PC-9 (cell line): ENCODE measurements at regions not wholly inside any gene's neighbourhood (a gene's known extent, or its start where the extent isn't known, plus 50 kb on each side); places are given as distances from the start of the nearest gene placed in this dataset.

ENCODE experiments used
- BruUV-seq: library from RNA; stranded (reverse); fragments of 400-500 nt; replicated peaks from 2 replicates; lab custom pipeline; 2021; lab: Mats Ljungman, UMichigan
- CTCF ChIA-PET: fragments of 300-600 bp; sonication (Branson Sonifier 250); formaldehyde crosslinking; loops from one replicate; lab custom pipeline; 2022; ENCODE audit warnings: antibody characterized with exemption; lab: Charles Lee
- POLR2A ChIA-PET: fragments of 300-600 bp; sonication (Branson Sonifier 250); formaldehyde crosslinking; loops from one replicate; lab custom pipeline; 2022; ENCODE audit warnings: antibody characterized with exemption; ENCODE audit not compliant: unreplicated experiment; lab: Charles Lee
- DNase-seq, 2 experiments: peaks; one replicate each; pipeline versions ENCODE4 v3.0.0 to v3.0.0-alpha.2; 2015 to 2022; ENCODE audit warnings: mixed read lengths in 1 of 2
- H2AFZ ChIP-seq: fragments of 200-600 bp; sonication (generic); 2 replicates; pipeline ENCODE4 v1.8.1; 2017; ENCODE audit warnings: antibody characterized with exemption
- H3F3A ChIP-seq: fragments of 200-600 bp; sonication (generic); 2 replicates; pipeline ENCODE4 v1.8.1; 2017; ENCODE audit warnings: antibody characterized with exemption, mild to moderate bottlenecking, low read depth; ENCODE audit not compliant: insufficient read depth
- H3K27ac ChIP-seq: fragments of 200-600 bp; sonication (generic); 2 replicates; pipeline ENCODE4 v1.6.1; 2016; ENCODE audit warnings: mixed run types
- H3K27me3 ChIP-seq: fragments of 200-600 bp; sonication (generic); 2 replicates; pipeline ENCODE4 v1.6.1; 2016; ENCODE audit warnings: low read depth, mixed run types; ENCODE audit not compliant: insufficient read depth
- H3K36me3 ChIP-seq: fragments of 200-600 bp; sonication (generic); 2 replicates; pipeline ENCODE4 v1.6.1; 2016; ENCODE audit warnings: low read depth, mixed run types
- H3K4me1 ChIP-seq: fragments of 200-600 bp; sonication (generic); replicated peaks from 2 replicates; pipeline ENCODE4 v1.6.1; 2016; ENCODE audit warnings: mixed run types; ENCODE audit not compliant: insufficient read depth
- H3K4me2 ChIP-seq: fragments of 200-600 bp; sonication (generic); 2 replicates; pipeline ENCODE4 v1.6.1; 2017; ENCODE audit warnings: mixed run types
- H3K4me3 ChIP-seq: fragments of 200-600 bp; sonication (generic); 2 replicates; pipeline ENCODE4 v1.6.1; 2016; ENCODE audit warnings: mixed run types
- H3K79me2 ChIP-seq: fragments of 200-600 bp; sonication (generic); 2 replicates; pipeline ENCODE4 v1.6.1; 2017; ENCODE audit warnings: low read depth, mixed run types
- H3K9me2 ChIP-seq: fragments of 200-600 bp; sonication (generic); 2 replicates; pipeline ENCODE4 v1.8.1; 2017; ENCODE audit warnings: mild to moderate bottlenecking; ENCODE audit not compliant: insufficient read depth
- H3K9me3 ChIP-seq: fragments of 200-600 bp; sonication (generic); 2 replicates; pipeline ENCODE4 v1.8.1; 2016; ENCODE audit warnings: low read depth; ENCODE audit not compliant: insufficient read depth
- H4K20me1 ChIP-seq: fragments of 200-600 bp; sonication (generic); 2 replicates; pipeline ENCODE4 v1.8.1; 2017; ENCODE audit not compliant: insufficient read depth
- EZH2 ChIP-seq: fragments of 200-600 bp; sonication (generic); IDR thresholded peaks from 2 replicates; pipeline ENCODE4 v1.8.0; 2017; ENCODE audit warnings: antibody characterized with exemption, low read depth
- intact Hi-C: fragments of 100-400 bp; cut with micrococcal nuclease; formaldehyde crosslinking; loops from one replicate; pipeline ENCODE4 v1.10.0; 2022; ENCODE audit not compliant: unreplicated experiment
- TF ChIP-seq, protein P1 (sequence below): fragments of 200-600 bp; sonication (generic); conservative IDR thresholded peaks from 2 replicates; pipeline ENCODE4 v1.6.1; 2017; ENCODE audit warnings: mixed run types, antibody characterized with exemption, mild to moderate bottlenecking, moderate library complexity

DNA sequence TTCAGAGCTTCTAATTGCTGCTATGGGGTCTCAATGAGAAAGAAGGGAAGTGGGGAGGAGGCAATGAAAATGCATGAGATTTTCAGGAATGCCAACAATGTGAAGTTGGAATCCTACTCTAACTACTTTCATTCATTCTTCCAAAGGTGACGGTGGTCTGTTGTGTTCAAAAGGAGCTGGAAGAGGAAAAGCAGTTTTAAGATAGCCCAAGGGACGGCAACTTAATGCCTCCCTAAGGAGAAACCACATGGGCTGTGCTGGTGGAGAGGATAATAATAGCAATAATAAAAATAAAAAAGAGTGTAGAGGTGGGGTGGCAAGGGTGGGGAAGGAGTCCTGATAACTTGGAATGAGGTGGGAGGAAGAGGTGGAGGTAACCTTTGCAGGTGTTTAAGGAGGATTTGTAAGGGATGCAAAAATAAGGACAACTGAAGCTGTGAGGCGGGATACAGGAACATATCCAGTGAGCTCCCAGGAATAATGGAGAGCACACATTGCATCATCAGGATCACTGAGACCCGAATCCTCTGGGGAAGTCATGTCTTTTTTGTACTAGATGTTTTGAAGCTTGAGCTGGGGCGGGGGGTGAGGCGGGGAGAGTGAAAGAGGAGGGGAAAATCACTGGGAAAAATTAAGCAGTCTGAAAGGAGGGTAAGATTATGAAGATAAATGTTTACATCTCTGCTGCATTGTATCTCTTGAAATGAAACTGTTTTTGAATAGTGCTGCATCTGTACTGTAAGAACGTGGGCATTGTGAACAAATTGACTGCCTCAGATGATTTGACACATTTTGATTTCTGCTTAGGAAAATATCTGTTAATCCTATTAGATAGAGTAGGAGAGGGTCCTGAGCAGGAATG lies 120.1 kb upstream of the TMEM161B start:
- H4K20me1 ChIP-seq: no peaks in the 10 kb centered on the region
- DNase-seq: no peak
- no TSS peak for BruUV-seq
- no peak overlapping the region for H3K4me3 ChIP-seq
- ChIA-PET CTCF (no interaction called here), POLR2A (no interaction called here)
- H3K27me3 ChIP-seq: no peaks in the 10 kb centered on the region
- no peak overlapping the region for H3K27ac ChIP-seq
- H3K9me2 ChIP-seq: no peaks in the 10 kb centered on the region
- no peak for TF ChIP-seq EZH2
- TF ChIP-seq, protein P1, sequence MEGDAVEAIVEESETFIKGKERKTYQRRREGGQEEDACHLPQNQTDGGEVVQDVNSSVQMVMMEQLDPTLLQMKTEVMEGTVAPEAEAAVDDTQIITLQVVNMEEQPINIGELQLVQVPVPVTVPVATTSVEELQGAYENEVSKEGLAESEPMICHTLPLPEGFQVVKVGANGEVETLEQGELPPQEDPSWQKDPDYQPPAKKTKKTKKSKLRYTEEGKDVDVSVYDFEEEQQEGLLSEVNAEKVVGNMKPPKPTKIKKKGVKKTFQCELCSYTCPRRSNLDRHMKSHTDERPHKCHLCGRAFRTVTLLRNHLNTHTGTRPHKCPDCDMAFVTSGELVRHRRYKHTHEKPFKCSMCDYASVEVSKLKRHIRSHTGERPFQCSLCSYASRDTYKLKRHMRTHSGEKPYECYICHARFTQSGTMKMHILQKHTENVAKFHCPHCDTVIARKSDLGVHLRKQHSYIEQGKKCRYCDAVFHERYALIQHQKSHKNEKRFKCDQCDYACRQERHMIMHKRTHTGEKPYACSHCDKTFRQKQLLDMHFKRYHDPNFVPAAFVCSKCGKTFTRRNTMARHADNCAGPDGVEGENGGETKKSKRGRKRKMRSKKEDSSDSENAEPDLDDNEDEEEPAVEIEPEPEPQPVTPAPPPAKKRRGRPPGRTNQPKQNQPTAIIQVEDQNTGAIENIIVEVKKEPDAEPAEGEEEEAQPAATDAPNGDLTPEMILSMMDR: no peak
- H3K9me3 ChIP-seq: no peaks in the 10 kb centered on the region
- H3K36me3 ChIP-seq: no peaks in the 10 kb centered on the region
- no peaks in the 10 kb centered on the region for H3K79me2 ChIP-seq
- no peak overlapping the region for H3K4me2 ChIP-seq
- H3K4me1 ChIP-seq: no peaks in the 10 kb centered on the region
- H3F3A ChIP-seq: no peaks in the 10 kb centered on the region
- intact Hi-C loops: no loop called here
- no peak overlapping the region for H2AFZ ChIP-seq

DNA sequence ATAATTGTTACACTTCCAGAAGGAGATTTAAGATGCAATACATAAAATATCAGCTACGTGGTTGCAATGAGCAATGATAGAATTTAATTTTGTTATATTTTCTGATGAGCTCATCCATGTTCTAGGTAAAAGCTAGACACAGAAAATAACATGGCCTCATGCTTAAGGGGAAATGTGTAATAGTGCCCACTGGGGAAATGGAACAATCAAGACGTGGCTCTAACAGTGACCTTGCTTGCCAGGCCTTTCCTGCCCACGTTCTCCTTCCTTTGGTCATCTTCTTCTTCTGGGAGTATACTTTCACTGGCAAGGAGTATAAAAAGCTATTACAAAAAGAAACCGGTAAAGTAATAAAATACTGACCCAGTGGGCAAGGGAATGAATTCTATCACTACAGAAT lies 116.2 kb upstream of the TMEM161B start:
- Histone ChIP-seq H4K20me1 (no peaks in the 10 kb centered on the region), H3K4me3 (no peak overlapping the region), H3K9me2 (no peaks in the 10 kb centered on the region), H3K4me2 (no peak overlapping the region), H3K4me1 (no peaks in the 10 kb centered on the region), H2AFZ (no peak overlapping the region), H3K27me3 (no peaks in the 10 kb centered on the region), H3F3A (no peaks in the 10 kb centered on the region), H3K36me3 (no peaks in the 10 kb centered on the region), H3K27ac (no peak overlapping the region), H3K9me3 (no peaks in the 10 kb centered on the region), H3K79me2 (no peaks in the 10 kb centered on the region)
- DNase-seq: no peak
- intact Hi-C loops: no loop called here
- TF ChIP-seq EZH2: no peak
- TF ChIP-seq, protein P1: no peak
- no TSS peak for BruUV-seq
- ChIA-PET POLR2A (no interaction called here), CTCF (no interaction called here)

DNA sequence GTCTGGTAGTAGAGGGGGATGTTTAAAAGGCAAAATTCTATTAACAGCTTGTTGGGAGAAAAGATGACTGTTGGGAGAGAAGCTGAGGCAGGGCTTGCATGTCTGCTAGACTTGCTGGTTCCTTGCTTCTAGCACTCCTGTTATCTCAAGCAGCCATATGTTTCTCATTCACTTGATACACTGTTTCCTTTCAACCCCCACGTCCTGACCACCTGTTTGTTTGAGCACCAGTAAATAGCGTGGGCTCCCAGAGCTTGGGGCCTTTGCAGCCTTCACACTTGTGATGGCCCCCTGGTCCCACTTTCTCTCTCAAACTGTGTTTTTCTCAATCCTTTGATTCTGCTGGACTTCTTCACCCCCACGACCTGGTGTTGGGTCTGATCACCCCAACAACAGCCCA lies 111.7 kb upstream of the TMEM161B start:
- Histone ChIP-seq H3K36me3 (no peaks in the 10 kb centered on the region), H2AFZ (no peak overlapping the region), H3K9me2 (no peaks in the 10 kb centered on the region), H3F3A (no peaks in the 10 kb centered on the region), H3K79me2 (no peaks in the 10 kb centered on the region), H3K27me3 (no peaks in the 10 kb centered on the region), H3K4me1 (no peaks in the 10 kb centered on the region), H3K4me2 (no peak overlapping the region), H3K9me3 (no peaks in the 10 kb centered on the region), H4K20me1 (no peaks in the 10 kb centered on the region), H3K27ac (no peak overlapping the region), H3K4me3 (no peak overlapping the region)
- BruUV-seq: no TSS peak
- POLR2A ChIA-PET: no interaction called here
- intact Hi-C loops: no loop called here
- CTCF ChIA-PET: no interaction called here
- no peak for DNase-seq
- TF ChIP-seq EZH2: no peak
- TF ChIP-seq, protein P1: no peak
